HG03460 (cell line): ENCODE measurements at regions not wholly inside any gene's neighbourhood (a gene's known extent, or its start where the extent isn't known, plus 50 kb on each side); places are given as distances from the start of the nearest gene placed in this dataset.
"Not testable (repeated sequence)": the region's sequence is repeated elsewhere in the genome, so short reads cannot be mapped to it uniquely, and the experiment has no call there.

Experiments
- ATAC-seq: cut with Tn5 transposase; IDR thresholded peaks from one replicate; pipeline ENCODE4 v1.9.1; 2021; ENCODE audit not compliant: unreplicated experiment

- no peak for ATAC-seq
Observed at GRCh38 chr21:18803624-18804023, 400.0 kb upstream of the TMPRSS15 start.

GRCh38 chr21:18810136-18810535, 406.6 kb upstream of the TMPRSS15 start:
- no peak for ATAC-seq

- no peak for ATAC-seq
Observed at GRCh38 chr21:18812308-18812707, 408.7 kb upstream of the TMPRSS15 start.

- no peak for ATAC-seq
Observed at GRCh38 chr21:18819507-18819906, 415.9 kb upstream of the TMPRSS15 start.

GRCh38 chr21:18826562-18826961, 423.0 kb upstream of the TMPRSS15 start:
- no peak for ATAC-seq

GRCh38 chr21:18831942-18832676, 428.5 kb upstream of the TMPRSS15 start:
- no peak for ATAC-seq

- no peak for ATAC-seq
Observed at GRCh38 chr21:18832950-18833349, 429.4 kb upstream of the TMPRSS15 start.

- not testable (repeated sequence) for ATAC-seq
Observed at GRCh38 chr21:18834121-18834520, 430.5 kb upstream of the TMPRSS15 start.

GRCh38 chr21:18840239-18840638, 436.7 kb upstream of the TMPRSS15 start:
- ATAC-seq, result no peak

- not testable (repeated sequence) for ATAC-seq
Observed at GRCh38 chr21:18857606-18858005, 454.0 kb upstream of the TMPRSS15 start.

- ATAC-seq, result no peak
Observed at GRCh38 chr21:18869104-18869503, 465.5 kb upstream of the TMPRSS15 start.

- ATAC-seq, result no peak
Observed at GRCh38 chr21:18877917-18878316, 474.3 kb upstream of the TMPRSS15 start.

- no peak for ATAC-seq
Observed at GRCh38 chr21:18887922-18888602, 484.5 kb upstream of the TMPRSS15 start.

GRCh38 chr21:18893406-18893805, 489.8 kb upstream of the TMPRSS15 start:
- no peak for ATAC-seq

GRCh38 chr21:18894387-18894786, 490.8 kb upstream of the TMPRSS15 start:
- ATAC-seq, result no peak

- ATAC-seq, result no peak
Observed at GRCh38 chr21:18899261-18899660, 495.7 kb upstream of the TMPRSS15 start.

GRCh38 chr21:18902660-18903059, 499.1 kb upstream of the TMPRSS15 start:
- no peak for ATAC-seq

- no peak for ATAC-seq
Observed at GRCh38 chr21:18907076-18907475, 503.5 kb upstream of the TMPRSS15 start.

- ATAC-seq, result no peak
Observed at GRCh38 chr21:18908641-18909040, 505.1 kb upstream of the TMPRSS15 start.

- no peak for ATAC-seq
Observed at GRCh38 chr21:18913914-18914313, 510.3 kb upstream of the TMPRSS15 start.

- ATAC-seq, result no peak
Observed at GRCh38 chr21:18914570-18914969, 511.0 kb upstream of the TMPRSS15 start.

- no peak for ATAC-seq
Observed at GRCh38 chr21:18917622-18918021, 514.0 kb upstream of the TMPRSS15 start.

- ATAC-seq, result no peak
Observed at GRCh38 chr21:18931237-18931636, 527.7 kb upstream of the TMPRSS15 start.
